ENCODE measurements at regions not wholly inside any gene's neighbourhood (a gene's known extent, or its start where the extent isn't known, plus 50 kb on each side); places are given as distances from the start of the nearest gene placed in this dataset.

GRCh38 chr20:60868316-60868891 lies 383.7 kb upstream of the CDH4 start:
- FAIRE-seq (no peak), DNase-seq (ENCODE audit: insufficient read length, low spot score) (no peak)
- no peak for TF ChIP-seq SPI1 (IDR thresholded peaks at IDR 0.05; ENCODE audit: low read depth, low read length)
- no peak for TF ChIP-seq TAF1 (IDR thresholded peaks at IDR 0.05; ENCODE audit: low read depth, low read length)
- no peak for TF ChIP-seq POLR2A (IDR thresholded peaks at IDR 0.05; ENCODE audit: low read depth, low read length)
- no peak for TF ChIP-seq PAX5 (IDR thresholded peaks at IDR 0.05; ENCODE audit: insufficient read depth, low read length, severe bottlenecking)
- TF ChIP-seq POLR2AphosphoS5 (IDR thresholded peaks at IDR 0.05; ENCODE audit: low read depth, low read length), result no peak
- no peak for TF ChIP-seq POU2F2 (IDR thresholded peaks at IDR 0.05; ENCODE audit: low read depth, low read length)

- no peak for DNase-seq (ENCODE audit: insufficient read length, low spot score)
- TF ChIP-seq PAX5 (IDR thresholded peaks at IDR 0.05; ENCODE audit: insufficient read depth, low read length, severe bottlenecking) (no peak), TAF1 (IDR thresholded peaks at IDR 0.05; ENCODE audit: low read depth, low read length) (no peak), POU2F2 (IDR thresholded peaks at IDR 0.05; ENCODE audit: low read depth, low read length) (no peak), POLR2A (IDR thresholded peaks at IDR 0.05; ENCODE audit: low read depth, low read length) (no peak), POLR2AphosphoS5 (IDR thresholded peaks at IDR 0.05; ENCODE audit: low read depth, low read length) (no peak), SPI1 (IDR thresholded peaks at IDR 0.05; ENCODE audit: low read depth, low read length) (no peak)
- no peak for FAIRE-seq
These were observed 383.0 kb upstream of the CDH4 start for GRCh38 chr20:60869087-60869486.

GRCh38 chr20:60869625-60870024 lies 382.4 kb upstream of the CDH4 start:
- no peak for DNase-seq (ENCODE audit: insufficient read length, low spot score)
- FAIRE-seq, result no peak
- TF ChIP-seq TAF1 (IDR thresholded peaks at IDR 0.05; ENCODE audit: low read depth, low read length), result no peak

GRCh38 chr20:60870040-60870439 lies 382.0 kb upstream of the CDH4 start:
- FAIRE-seq (no peak), DNase-seq (ENCODE audit: insufficient read length, low spot score) (no peak)
- TF ChIP-seq POU2F2 (IDR thresholded peaks at IDR 0.05; ENCODE audit: low read depth, low read length) (no peak), POLR2A (IDR thresholded peaks at IDR 0.05; ENCODE audit: low read depth, low read length) (no peak), TAF1 (IDR thresholded peaks at IDR 0.05; ENCODE audit: low read depth, low read length) (no peak), SPI1 (IDR thresholded peaks at IDR 0.05; ENCODE audit: low read depth, low read length) (no peak), POLR2AphosphoS5 (IDR thresholded peaks at IDR 0.05; ENCODE audit: low read depth, low read length) (no peak), PAX5 (IDR thresholded peaks at IDR 0.05; ENCODE audit: insufficient read depth, low read length, severe bottlenecking) (no peak)

GRCh38 chr20:60872224-60872623 lies 379.8 kb upstream of the CDH4 start:
- TF ChIP-seq SPI1 (IDR thresholded peaks at IDR 0.05; ENCODE audit: low read depth, low read length), result no peak
- TF ChIP-seq POLR2A (IDR thresholded peaks at IDR 0.05; ENCODE audit: low read depth, low read length), result no peak
- TF ChIP-seq TAF1 (IDR thresholded peaks at IDR 0.05; ENCODE audit: low read depth, low read length), result no peak
- TF ChIP-seq POU2F2 (IDR thresholded peaks at IDR 0.05; ENCODE audit: low read depth, low read length), result no peak
- TF ChIP-seq PAX5 (IDR thresholded peaks at IDR 0.05; ENCODE audit: insufficient read depth, low read length, severe bottlenecking), result no peak
- DNase-seq (ENCODE audit: insufficient read length, low spot score) (no peak), FAIRE-seq (no peak)

DNA sequence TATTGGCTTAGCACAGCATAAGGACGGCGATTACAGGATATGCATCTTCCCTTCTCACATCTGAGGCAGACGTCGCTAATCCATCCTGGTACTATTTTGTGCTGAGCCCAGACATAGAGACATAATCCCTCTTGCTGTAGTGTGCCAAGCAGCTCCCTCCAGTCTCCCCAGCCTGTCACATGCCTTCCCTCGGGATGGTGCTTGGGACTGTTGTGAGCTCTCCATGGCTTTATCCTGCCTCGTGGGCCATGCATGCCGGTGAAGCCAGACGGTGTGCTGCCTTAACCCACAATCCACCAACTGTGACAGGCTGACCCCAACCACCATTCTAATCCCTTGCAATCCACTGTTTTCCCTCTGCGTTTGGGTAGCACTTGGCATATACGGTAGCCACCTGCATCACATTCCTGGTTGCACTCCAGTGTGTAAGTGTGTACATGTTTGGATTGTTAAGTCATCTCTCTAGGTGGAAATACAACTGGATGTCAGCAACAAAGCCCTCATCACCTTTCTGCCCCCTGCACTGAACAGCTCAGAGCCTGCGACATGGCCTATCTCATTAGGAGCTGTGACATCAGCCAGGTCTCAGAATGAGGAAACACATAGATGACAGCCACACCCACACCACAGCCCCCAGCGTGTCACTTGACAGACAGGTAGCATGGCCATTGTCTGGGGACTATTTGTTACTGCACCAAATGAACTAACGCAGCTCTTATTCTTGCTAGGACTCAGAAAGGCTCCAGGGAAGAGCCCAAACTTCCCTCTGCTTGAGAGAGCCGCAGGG lies 374.8 kb upstream of the CDH4 start:
- DNase-seq (ENCODE audit: insufficient read length, low spot score) (no peak), FAIRE-seq (no peak)
- TF ChIP-seq PAX5 (IDR thresholded peaks at IDR 0.05; ENCODE audit: insufficient read depth, low read length, severe bottlenecking) (no peak), SPI1 (IDR thresholded peaks at IDR 0.05; ENCODE audit: low read depth, low read length) (no peak), POLR2A (IDR thresholded peaks at IDR 0.05; ENCODE audit: low read depth, low read length) (no peak), POU2F2 (IDR thresholded peaks at IDR 0.05; ENCODE audit: low read depth, low read length) (no peak), POLR2AphosphoS5 (IDR thresholded peaks at IDR 0.05; ENCODE audit: low read depth, low read length) (no peak), TAF1 (IDR thresholded peaks at IDR 0.05; ENCODE audit: low read depth, low read length) (no peak)

DNA sequence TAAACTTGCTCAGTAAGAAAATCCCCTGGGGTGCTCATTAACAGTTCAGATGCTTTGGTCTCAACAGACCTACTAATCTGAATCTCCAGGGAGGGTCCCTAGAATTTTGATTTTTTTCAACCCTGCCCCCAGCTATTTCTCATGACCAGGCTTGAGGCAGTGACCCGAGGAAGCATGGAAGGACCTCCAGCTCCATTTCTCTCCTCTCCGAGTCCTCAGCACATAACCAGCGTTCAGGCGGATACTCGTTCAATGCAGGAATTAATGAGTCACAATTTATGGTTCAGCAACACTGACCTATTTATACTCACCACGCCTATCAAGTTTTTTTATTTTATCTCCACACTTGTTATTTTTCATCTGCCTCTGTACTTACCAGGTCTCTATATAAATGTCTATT lies 369.2 kb upstream of the CDH4 start:
- TF ChIP-seq POLR2A (IDR thresholded peaks at IDR 0.05; ENCODE audit: low read depth, low read length) (no peak), SPI1 (IDR thresholded peaks at IDR 0.05; ENCODE audit: low read depth, low read length) (no peak), PAX5 (IDR thresholded peaks at IDR 0.05; ENCODE audit: insufficient read depth, low read length, severe bottlenecking) (no peak), POLR2AphosphoS5 (IDR thresholded peaks at IDR 0.05; ENCODE audit: low read depth, low read length) (no peak), TAF1 (IDR thresholded peaks at IDR 0.05; ENCODE audit: low read depth, low read length) (no peak)
- DNase-seq (ENCODE audit: insufficient read length, low spot score), result no peak
- no peak for FAIRE-seq

GRCh38 chr20:60883496-60883895 lies 368.6 kb upstream of the CDH4 start:
- FAIRE-seq (no peak), DNase-seq (ENCODE audit: insufficient read length, low spot score) (no peak)
- no peak for TF ChIP-seq TAF1 (IDR thresholded peaks at IDR 0.05; ENCODE audit: low read depth, low read length)
- no peak for TF ChIP-seq POLR2A (IDR thresholded peaks at IDR 0.05; ENCODE audit: low read depth, low read length)
- TF ChIP-seq PAX5 (IDR thresholded peaks at IDR 0.05; ENCODE audit: insufficient read depth, low read length, severe bottlenecking), result no peak
- no peak for TF ChIP-seq SPI1 (IDR thresholded peaks at IDR 0.05; ENCODE audit: low read depth, low read length)
- no peak for TF ChIP-seq POLR2AphosphoS5 (IDR thresholded peaks at IDR 0.05; ENCODE audit: low read depth, low read length)
- no peak for TF ChIP-seq POU2F2 (IDR thresholded peaks at IDR 0.05; ENCODE audit: low read depth, low read length)

- FAIRE-seq (no peak), DNase-seq (ENCODE audit: insufficient read length, low spot score) (no peak)
These were observed 367.8 kb upstream of the CDH4 start for GRCh38 chr20:60884277-60884676.

More at GRCh38 chr20:60884277-60884676, 367.8 kb upstream of the CDH4 start:
- TF ChIP-seq TAF1 (IDR thresholded peaks at IDR 0.05; ENCODE audit: low read depth, low read length) (no peak), POLR2A (IDR thresholded peaks at IDR 0.05; ENCODE audit: low read depth, low read length) (no peak), SPI1 (IDR thresholded peaks at IDR 0.05; ENCODE audit: low read depth, low read length) (no peak), POLR2AphosphoS5 (IDR thresholded peaks at IDR 0.05; ENCODE audit: low read depth, low read length) (no peak), PAX5 (IDR thresholded peaks at IDR 0.05; ENCODE audit: insufficient read depth, low read length, severe bottlenecking) (no peak), POU2F2 (IDR thresholded peaks at IDR 0.05; ENCODE audit: low read depth, low read length) (no peak)

All from GM12891 (cell line).